HG03196 (cell line): ENCODE measurements at regions not wholly inside any gene's neighbourhood (a gene's known extent, or its start where the extent isn't known, plus 50 kb on each side); places are given as distances from the start of the nearest gene placed in this dataset.
"Not testable (repeated sequence)": the region's sequence is repeated elsewhere in the genome, so short reads cannot be mapped to it uniquely, and the experiment has no call there.

Experiments used
- ATAC-seq: cut with Tn5 transposase; IDR thresholded peaks from one replicate; pipeline ENCODE4 v1.9.1; 2021; ENCODE audit not compliant: unreplicated experiment

DNA sequence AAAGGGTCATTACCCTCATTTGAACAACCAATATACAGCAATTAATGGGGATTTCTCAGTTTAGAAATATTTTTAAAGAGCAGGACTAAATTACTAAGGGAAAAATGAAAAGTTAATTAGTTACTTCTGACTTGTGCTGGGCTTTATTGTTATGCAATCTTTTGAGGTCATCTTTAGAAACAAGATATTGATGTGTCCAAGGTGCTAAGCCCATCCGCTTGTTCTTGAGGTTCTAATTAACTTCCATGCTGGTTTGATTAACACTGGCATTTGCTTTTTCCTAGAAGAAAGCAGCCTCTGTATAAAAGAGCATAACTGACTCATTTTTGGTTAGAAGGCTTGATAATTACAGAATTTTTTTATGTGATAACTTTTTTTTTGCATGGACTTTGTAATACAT is 256.5 kb upstream of the AGTR1 start:
- no peak for ATAC-seq

DNA sequence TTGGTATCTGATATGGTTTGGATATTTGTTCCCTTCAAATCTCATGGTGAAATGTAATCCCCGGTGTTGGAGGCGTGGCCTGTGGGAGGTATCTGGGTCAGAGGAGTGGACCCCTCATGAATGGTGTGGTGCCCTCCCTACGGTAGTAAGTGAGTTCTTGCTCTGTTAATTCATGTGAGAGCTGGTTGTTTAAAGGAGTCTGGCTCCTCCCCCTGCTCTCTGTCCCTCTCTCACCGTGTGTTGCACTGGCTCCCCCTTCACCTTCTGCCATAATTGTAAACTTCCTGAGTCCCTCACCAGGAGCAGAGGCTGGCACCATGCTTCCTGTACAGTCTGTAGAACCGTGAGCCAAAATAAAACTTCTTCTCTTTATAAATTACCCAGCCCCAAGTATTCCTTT is 246.9 kb upstream of the AGTR1 start:
- ATAC-seq, result no peak

DNA sequence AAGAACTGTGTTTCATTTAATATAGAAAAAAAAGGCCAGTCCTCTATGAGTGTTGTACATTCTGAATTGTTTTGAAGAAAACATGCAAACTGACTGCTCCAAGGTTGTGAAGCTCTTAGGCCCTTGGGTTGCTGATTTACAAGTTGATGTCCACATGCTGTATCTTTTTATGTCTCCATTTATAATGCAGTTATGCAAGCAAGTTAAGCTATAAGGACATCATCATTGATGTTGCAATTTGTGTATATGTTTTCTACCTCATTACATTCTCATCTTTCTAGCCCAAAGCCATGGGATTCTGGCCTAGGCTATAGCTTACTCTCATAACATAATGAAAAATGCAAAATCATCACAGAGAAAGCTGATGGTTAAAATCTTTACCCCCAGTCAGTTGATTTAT is 245.7 kb upstream of the AGTR1 start:
- no peak for ATAC-seq

DNA sequence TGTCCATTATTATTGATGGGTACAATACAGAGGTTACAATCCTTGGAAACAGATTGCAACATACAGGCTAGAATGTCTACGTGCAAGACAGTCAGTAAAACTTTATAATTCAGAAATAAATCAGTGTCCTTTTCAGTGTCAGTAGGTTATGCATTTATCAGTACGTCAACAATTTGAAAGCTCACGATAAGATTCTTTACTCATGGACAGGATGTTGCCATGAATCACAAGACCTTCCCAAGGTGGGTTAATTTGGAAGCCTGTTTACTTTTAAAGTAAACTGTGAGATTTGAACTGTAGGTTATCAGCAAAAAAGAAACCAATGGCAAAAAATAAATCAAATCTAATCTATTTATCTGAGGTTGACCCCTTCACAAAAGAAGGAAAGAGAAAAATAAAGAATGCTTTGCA is 243.9 kb upstream of the AGTR1 start:
- no peak for ATAC-seq

DNA sequence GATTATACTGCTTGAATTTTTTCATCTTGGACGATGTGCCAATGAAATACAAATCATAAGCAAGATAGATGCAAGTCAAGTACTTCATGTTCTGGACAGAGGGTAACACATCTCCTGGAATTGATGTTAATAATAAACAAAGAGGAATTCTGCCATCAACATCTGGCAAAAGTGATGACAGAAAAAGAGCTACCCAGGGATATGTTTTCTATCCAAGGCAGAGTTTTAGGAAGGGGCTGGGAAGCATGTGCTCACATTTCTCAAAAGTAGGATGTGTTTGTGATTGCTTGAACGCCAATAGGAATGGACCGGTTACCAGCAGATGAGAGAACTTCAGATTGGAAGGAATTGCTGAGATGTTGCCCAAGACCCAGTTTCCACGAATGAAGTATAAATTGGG is 242.6 kb upstream of the AGTR1 start:
- no peak for ATAC-seq

DNA sequence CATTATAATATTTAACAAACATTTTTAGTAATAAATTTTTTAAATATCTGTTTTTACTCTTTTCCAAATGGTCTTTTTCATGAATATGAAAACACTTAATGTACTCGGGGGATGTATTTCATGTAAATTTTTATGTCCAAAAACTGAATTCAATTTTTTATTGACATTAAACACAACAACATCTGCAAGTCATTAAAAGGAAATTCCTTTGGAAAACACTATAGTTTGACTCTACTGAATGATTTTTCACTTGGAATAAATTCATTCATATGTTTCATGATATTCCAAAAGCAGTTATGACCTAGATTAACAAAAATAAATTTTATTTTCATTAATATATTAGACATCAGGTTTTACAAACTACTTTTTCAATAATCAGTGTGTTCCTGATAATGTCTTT is 239.8 kb upstream of the AGTR1 start:
- ATAC-seq, result no peak

DNA sequence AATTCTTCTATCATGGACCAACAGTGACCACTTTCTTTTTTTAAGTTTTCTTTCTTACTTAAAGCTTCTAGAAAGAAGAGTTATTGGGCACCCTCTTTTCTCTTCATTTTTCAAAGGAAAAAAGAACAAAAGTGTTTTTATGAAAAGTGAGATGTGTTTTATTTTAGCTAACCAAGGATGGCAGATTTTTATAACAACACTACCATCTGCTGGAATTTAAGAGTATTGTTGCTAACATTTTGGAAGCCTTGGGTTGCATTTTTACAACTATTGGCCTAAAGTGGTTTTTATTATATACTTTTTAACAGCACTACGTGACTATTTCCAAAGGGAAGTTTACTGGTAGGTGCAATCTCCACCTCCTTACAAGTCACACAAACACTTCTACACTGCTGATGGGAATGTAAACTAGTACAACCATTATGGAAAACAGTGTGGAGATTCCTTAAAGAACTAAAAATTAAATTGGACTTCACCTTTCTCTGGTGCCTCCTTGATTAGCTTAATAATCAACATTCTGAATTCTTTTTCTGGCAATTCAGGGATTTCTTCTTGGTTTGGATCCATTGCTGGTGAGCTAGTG is 237.7 kb upstream of the AGTR1 start:
- ATAC-seq, result no peak

DNA sequence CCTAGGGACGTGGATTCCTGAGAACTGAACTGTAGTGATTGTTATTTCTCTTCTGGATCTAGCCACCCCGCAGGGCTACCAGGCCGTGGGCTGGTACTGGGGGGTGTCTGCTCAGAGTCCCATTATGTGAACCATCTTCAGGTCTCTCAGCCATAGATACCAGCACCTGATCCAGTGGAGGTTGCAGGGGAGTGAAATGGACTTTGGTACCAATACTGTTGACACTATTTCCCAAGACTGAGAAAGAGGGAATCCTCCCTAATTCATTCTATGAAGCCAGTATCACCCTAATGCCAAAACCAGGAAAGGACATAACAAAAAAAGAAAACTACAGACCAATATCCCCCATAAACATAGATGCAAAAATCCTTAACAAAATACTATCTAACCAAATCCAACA is 237.0 kb upstream of the AGTR1 start:
- ATAC-seq, result no peak

DNA sequence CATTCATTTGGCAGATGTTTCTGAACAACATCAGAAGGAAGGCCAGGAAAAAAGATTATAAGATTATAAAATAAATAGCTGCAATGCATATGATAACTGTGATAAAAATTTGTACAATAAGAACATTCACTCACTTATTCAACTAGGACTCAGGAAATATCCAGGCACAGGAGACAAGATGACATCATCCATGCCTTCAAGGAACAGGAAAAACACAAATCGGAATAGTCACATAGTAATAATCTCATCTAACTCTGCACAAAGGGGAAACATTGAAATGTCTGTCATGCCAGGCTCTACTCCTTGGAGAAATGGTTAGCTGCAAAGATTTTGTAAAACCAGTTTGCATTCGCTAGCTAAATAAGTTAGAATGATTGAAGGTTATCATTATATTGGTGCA is 233.5 kb upstream of the AGTR1 start:
- no peak for ATAC-seq

DNA sequence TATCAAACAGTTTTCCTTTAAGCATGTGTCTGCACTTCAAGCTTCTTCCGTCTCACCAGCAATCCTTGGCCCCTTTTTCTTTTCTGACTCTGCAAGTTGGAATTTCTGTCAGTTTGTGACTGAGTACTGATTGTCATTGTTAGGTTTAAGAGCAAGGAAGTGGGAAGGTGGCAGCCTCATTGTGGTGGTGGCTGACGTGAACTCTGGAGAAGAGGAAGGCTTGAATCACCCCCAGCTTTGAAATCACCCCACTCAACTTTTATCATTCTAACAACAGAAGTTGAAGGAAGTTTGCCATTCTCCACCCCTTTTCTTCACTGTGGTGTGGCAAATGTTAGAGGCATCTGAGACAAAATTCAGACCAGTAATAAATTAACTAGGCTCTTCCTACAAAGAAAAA is 231.6 kb upstream of the AGTR1 start:
- no peak for ATAC-seq

DNA sequence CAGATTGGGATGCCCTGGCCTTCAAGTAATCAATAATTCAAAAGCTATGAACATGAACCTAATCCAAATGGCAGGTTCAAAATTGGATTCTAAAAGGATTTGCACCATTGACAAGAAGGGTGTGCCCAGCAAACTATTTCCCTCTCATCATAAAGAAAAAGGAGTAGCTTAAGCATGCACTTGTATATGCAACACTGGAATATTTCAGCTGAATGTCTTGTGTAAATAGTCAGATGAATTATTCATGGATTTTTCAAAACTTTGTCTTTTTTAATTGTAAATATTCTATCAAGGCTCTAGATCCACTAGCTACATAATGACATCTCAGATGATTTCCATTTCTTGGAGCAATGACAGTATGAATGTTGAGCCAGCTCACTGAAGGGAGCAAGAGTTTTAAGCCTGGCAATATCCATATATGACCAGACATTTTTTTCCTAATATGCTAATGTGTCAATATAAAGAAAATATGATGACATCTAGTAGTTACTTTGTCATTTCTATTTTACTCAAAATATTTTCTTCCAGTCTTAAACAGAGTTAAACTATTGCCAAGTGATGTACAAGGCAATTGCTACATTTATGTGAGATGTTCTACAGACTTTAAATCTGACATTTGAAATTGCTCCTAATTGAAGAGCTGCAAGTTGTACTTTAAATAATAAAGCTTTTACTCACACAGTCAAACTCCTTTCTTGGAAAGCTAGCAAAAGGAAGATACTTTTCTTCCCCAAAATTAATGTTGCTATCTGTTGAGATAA is 230.5 kb upstream of the AGTR1 start:
- no peak for ATAC-seq

DNA sequence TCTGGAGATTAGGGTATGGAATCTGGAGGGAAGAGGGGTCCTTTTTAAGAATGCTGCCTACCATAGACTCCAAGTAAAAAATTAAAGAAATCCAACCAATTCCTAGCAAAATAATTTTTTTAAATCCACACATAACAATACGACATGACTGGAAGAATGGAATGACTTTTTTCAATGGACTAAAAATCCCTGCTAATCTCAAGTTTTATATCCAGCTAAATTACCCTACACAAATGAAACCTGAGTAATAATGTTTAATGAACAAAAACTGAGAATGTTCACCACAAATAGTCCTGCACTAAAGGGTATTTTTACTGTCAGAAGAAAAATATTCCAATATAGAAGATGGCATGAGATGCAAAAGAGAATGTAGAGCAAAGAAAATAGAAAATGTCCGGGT is 220.3 kb upstream of the AGTR1 start:
- no peak for ATAC-seq

DNA sequence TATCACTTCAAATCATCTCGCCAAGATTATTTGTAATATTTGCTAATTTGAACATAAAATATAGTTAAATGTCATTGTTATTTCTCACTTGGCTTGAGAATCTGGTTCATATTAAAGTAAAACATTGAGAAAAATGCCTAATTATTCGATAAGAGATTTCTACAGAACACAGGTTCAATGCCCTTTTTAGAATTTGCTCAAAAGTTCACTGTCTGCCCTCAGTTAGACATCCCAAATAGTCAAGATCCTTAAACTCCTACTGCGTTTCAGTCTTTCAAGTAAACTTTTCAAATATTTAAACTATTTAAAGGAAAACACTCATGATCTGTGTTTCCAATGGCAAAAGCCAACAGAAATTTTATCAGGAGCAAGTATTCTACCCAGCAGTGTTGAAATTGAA is 204.1 kb upstream of the AGTR1 start:
- no peak for ATAC-seq

DNA sequence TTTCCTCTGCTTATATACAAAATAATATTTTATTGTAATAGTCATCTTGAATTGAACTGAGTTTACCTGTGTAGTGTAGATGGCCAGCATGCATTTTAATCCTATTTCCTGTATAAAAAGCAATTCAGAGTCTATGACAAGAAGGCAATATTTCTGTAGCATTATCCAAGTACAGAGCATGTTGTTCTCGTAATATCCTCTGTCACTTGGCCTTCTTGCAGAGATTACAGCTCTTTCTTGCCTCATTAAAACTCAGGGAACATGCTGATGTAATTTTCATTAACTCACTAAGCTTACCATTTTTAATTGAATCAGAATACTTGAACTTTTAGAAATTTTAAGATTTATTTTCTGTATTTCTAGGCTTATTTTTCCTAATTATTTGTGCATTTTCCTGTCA is 203.3 kb upstream of the AGTR1 start:
- ATAC-seq, result no peak

DNA sequence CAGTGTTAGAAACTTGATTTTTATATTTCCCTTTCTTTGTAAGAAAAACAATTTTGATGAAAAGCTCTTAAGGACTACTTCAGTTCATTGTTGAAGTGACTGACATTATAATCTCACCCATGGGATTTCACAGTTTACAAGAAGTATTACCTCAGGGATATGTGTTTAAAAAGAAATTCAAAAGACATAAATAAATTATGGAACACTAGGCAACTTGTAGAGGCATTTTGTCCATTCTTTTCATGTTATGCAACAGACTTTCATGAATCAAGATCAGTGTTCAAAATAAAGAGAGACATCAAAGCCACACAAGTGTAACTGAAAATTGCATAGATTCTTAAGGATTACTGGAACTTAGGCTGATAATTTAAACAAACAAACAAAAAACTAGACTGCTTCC is 196.8 kb upstream of the AGTR1 start:
- no peak for ATAC-seq

DNA sequence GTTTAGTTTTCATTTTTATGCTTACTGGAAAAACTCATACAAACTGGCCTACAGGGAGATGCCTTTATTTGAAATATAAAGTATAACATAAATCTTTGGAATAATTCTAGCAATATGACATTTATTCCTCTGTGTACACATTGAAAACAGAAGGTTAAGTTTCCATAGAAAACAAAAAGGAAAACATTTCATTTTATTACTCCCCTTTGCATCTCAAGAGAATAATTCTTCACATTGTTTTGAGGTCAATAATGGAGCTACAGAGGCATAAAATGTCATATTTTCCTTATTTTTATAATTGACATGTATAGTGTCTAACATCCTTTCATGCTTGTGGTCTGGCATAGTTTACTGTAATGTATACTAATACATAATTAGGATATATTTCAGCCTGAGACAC is 187.6 kb upstream of the AGTR1 start:
- ATAC-seq, result no peak

DNA sequence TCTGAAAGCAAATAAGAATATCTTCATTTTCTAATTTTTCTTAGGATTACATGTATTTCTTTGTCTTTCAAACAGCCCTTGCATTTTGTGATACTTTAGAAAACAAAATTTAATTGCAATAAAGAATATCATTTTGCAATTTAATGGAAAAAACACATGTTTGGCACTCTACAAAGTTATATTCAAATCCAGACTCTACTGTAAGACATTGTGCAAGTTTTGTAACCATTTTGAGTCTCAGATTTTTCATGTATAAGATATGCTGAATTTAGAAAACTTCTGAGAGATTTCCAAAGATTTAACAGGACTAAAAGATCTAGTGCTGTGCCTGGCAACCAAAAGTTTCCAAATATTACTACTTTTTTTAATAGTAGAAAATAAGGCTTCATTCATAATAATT is 187.1 kb upstream of the AGTR1 start:
- ATAC-seq, result no peak

DNA sequence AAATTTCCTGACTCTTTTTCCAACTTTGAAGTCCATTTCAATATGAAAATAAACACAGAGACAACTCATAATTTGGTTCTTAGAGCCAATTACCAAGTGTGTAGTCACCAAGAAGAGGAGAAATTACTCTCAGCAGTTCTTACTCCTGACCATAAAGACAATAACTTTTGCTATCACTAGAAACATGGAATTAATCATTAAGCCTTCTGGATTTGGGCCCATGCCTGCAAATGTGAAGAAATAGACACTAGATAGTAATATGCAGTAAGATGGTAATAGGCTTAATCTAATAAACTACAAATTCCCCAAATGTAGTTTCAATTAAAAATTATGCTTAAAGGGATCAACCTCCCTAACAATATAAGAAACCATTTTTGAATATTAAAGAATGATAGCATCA is 185.1 kb upstream of the AGTR1 start:
- ATAC-seq, result no peak

DNA sequence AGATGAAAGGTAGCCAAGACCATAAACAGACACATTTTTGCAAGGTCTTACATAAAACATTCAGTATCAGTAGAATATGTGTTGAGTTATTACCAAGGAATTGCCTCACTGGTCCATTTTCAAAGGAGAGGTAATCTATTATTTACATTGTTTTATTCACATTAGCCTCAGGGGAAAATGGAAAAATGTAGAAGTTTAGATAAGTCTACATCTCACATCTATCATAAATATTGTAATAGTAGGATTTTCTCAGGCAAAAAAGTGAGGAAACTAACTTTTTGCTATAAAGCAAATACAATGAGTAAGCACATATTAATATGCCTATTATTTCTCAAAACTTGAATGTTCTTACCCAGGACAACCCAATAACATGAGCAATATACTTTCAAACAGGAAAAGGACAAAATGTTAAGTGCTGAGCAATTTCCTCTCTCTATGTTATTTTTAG is 184.6 kb upstream of the AGTR1 start:
- no peak for ATAC-seq

DNA sequence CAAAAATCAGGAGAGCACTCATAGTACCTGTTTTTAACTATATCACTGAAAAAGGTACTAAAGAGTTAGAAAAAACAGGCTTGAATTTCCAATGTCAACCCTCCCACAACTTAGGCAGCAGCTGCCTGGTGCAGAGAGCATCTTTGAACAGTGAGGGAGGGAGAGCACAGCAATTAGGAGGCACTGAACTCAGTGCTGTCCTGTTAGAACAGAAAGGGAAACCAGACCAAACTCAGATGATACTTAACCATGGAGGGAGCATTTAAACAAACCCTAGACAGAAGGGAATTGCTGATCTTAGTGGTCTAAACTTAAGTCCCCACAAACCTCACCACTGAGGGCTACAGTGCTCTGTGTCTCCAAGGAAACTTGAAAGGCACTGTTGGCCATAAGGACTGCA is 179.2 kb upstream of the AGTR1 start:
- no peak for ATAC-seq

DNA sequence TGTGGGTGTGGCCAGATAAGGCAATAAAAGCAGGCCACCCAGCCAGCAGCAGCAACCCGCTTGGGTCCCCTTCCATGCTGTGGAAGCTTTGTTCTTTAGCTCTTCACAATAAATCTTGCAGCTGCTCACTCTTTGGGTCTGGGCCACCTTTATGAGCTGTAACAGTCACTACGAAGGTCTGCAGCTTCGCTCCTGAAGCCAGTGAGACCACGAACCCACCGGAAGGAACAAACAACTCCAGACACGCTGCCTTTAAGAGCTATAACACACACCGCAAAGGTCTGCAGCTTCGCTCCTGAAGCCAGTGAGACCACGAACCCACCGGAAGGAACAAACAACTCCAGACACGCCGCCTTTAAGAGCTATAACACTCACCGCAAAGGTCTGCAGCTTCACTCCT is 172.1 kb upstream of the AGTR1 start:
- ATAC-seq, result not testable (repeated sequence)

DNA sequence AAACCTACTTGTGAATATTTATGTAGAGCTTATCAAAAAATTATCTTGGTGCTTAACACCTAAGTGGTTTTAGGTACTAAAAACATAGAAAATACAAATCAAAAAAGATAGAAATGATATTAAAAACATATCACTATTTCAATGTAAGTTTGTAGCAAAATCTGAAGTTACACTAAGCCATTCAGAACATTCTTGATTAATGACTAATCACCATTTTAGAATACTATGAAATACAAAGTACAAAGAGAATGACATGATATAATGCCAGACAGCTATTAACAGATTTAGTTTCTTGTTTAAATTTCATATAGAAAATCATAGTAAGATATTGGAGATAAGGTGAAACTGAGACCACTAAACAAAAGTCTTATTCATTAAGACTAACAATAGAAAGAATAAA is 169.7 kb upstream of the AGTR1 start:
- ATAC-seq, result no peak

DNA sequence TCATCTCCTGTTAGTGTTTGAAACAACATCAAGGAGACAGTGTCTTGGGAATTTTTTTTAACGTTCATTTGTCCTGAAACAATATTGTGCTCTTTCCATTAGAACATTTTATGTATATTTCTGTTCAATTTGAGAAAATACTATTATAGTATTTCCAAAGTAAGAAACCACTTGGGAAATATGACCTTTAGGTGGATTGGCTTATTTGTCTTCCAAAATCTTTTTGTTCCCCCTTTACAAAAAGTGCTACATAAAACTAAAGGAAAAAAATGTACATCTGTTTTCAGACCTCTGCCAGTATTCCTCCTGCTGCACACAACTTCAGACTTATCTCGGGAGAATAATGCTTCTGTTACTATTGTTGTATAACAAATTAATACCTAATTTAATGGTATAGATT is 165.9 kb upstream of the AGTR1 start:
- no peak for ATAC-seq
